Type B pancreatic cell (in vitro differentiated cells): ENCODE measurements at regions not wholly inside any gene's neighbourhood (a gene's known extent, or its start where the extent isn't known, plus 50 kb on each side); places are given as distances from the start of the nearest gene placed in this dataset.
A peak's percentile ranks its signal among the peaks of the same experiment; 100 is the strongest.

Experiments used
- DNase-seq: peaks from one replicate; pipeline ENCODE4 v3.0.0; 2021; ENCODE audit warnings: mixed read lengths; ENCODE audit not compliant: unreplicated experiment; ENCODE audit errors: extremely low spot score
- H3K27ac Mint-ChIP-seq: 2 replicates; pipeline ENCODE4 v1.8.0; 2021; ENCODE audit warnings: mild to moderate bottlenecking, mixed read lengths
- H3K27me3 Mint-ChIP-seq: 2 replicates; pipeline ENCODE4 v1.8.0; 2021; ENCODE audit warnings: mixed read lengths
- H3K36me3 Mint-ChIP-seq: 2 replicates; pipeline ENCODE4 v1.8.0; 2021; ENCODE audit warnings: mixed read lengths
- H3K4me1 Mint-ChIP-seq: one replicate; pipeline ENCODE4 v1.8.0; 2021; ENCODE audit warnings: mixed read lengths; ENCODE audit not compliant: unreplicated experiment
- H3K4me3 Mint-ChIP-seq: 2 replicates; pipeline ENCODE4 v1.8.0; 2021; ENCODE audit warnings: mild to moderate bottlenecking, mixed read lengths
- H3K9me3 Mint-ChIP-seq: 2 replicates; pipeline ENCODE4 v1.8.0; 2021; ENCODE audit warnings: mixed read lengths
- CTCF ChIP-seq: fragments of 200-600 bp; sonication (generic); conservative IDR thresholded peaks from 2 replicates; pipeline ENCODE4 v1.5.0; 2021; ENCODE audit warnings: antibody characterized with exemption, mild to moderate bottlenecking

DNA sequence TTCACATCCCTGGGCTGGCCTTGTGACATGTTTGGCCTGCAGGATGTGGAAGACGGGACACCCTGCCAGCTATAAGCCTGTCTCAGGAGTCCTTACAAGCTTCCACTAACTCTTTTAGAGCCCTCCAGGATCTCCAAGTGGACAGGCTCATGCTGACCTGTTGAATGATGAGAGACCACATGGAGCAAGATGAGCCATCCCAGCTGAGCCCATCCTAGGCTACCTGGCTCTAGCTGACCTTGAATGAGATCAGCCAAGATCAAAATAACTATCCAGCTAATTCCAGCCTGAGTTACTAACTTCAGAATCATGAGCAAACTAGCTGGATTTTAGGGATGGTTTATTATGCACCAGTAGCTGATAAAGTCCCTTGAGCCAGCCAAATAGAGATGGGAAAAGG is 169.5 kb downstream of the TFAP2C start:
- no peak overlapping the region for H3K27ac Mint-ChIP-seq
- no peak for TF ChIP-seq CTCF
- no peak overlapping the region for H3K4me3 Mint-ChIP-seq
- no peak for DNase-seq
- H3K9me3 Mint-ChIP-seq, result peaks cover 5% of the 10 kb centered on the region
- H3K4me1 Mint-ChIP-seq, result peaks cover 8% of the 10 kb centered on the region
- peaks cover 7% of the 10 kb centered on the region for H3K27me3 Mint-ChIP-seq
- H3K36me3 Mint-ChIP-seq, result no peaks in the 10 kb centered on the region

- Mint-ChIP-seq H3K4me3 (no peak overlapping the region), H3K4me1 (peaks cover 8% of the 10 kb centered on the region), H3K36me3 (no peaks in the 10 kb centered on the region), H3K27me3 (peaks cover 4% of the 10 kb centered on the region), H3K9me3 (peaks cover 5% of the 10 kb centered on the region), H3K27ac (no peak overlapping the region)
- no peak for DNase-seq
- TF ChIP-seq CTCF, result no peak
Observed at GRCh38 chr20:56799187-56799586, 170.1 kb downstream of the TFAP2C start.

- Mint-ChIP-seq H3K4me3 (no peak overlapping the region), H3K4me1 (peaks cover 8% of the 10 kb centered on the region), H3K27ac (no peak overlapping the region), H3K9me3 (peaks cover 5% of the 10 kb centered on the region), H3K36me3 (no peaks in the 10 kb centered on the region), H3K27me3 (peaks cover 3% of the 10 kb centered on the region)
- no peak for DNase-seq
- no peak for TF ChIP-seq CTCF
Observed at GRCh38 chr20:56800088-56800487, 171.0 kb downstream of the TFAP2C start.

DNA sequence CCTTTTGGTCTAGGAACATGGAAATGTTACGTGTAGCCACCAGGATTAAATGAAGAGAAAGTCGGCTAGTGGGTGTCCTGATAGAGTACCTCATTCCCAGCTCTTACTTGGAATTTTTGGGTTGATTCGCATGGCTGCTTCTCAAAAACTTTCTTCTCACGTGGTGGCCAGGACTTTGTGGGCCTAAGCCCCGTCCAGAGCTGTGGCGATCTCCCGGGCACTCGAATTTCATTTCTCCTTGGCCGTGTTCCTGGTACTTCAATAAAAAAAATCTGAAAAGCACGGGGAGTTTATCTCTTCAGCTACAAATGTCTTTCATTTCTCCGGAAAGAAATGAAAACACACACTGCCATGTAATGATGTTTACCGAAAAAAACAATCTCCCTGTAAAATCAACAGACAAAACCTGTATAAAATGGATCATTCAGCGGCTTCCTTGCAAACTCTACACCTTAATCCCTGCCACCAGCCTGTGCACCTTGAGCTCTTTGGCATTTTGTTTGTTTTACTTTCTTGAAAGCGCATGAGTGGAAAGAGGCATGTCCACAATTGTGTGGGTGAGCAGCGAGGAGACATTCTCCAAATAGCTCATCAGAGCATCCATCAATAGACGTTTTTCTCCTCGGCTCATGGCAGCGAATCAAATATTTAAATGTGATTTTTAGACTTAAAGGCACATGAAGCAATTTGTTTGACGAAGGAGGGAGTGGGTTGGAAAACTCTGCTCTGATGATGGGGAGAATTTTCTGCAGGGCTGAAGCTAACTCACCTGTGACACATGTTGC is 173.1 kb downstream of the TFAP2C start:
- H3K4me1 Mint-ChIP-seq, result peaks cover 13% of the 10 kb centered on the region
- H3K36me3 Mint-ChIP-seq, result no peaks in the 10 kb centered on the region
- peaks cover 5% of the 10 kb centered on the region for H3K9me3 Mint-ChIP-seq
- H3K4me3 Mint-ChIP-seq, result no peak overlapping the region
- no peak for TF ChIP-seq CTCF
- peaks cover 3% of the 10 kb centered on the region for H3K27me3 Mint-ChIP-seq
- peak overlapping the region; percentile 57 for H3K27ac Mint-ChIP-seq
- no peak for DNase-seq

- Mint-ChIP-seq H3K27me3 (peaks cover 3% of the 10 kb centered on the region), H3K4me1 (peaks cover 20% of the 10 kb centered on the region), H3K36me3 (no peaks in the 10 kb centered on the region), H3K9me3 (peaks cover 5% of the 10 kb centered on the region), H3K4me3 (no peak overlapping the region), H3K27ac (peak overlapping the region; percentile 57)
- TF ChIP-seq CTCF, result no peak
- no peak for DNase-seq
Observed at GRCh38 chr20:56802805-56803204, 173.7 kb downstream of the TFAP2C start.
